ENCODE measurements at regions not wholly inside any gene's neighbourhood (a gene's known extent, or its start where the extent isn't known, plus 50 kb on each side); places are given as distances from the start of the nearest gene placed in this dataset.

- H3K27me3 ChIP-seq (replicated peaks in 1 of 2; ENCODE audit: control insufficient read depth in 2 of 2, insufficient read depth in 2 of 2, low read length in 1 of 2): no peaks in the 10 kb centered on the region
- H3K36me3 ChIP-seq (ENCODE audit: control insufficient read depth in 2 of 2, insufficient read depth in 2 of 2, low read length in 1 of 2): no peaks in the 10 kb centered on the region
- in situ Hi-C loops (cut with MboI): no loop called here
- no peaks in the 10 kb centered on the region for H3K9me3 ChIP-seq (replicated peaks; ENCODE audit: control insufficient read depth, insufficient read depth, low read length)
- no peak overlapping the region for H3K27ac ChIP-seq (ENCODE audit: control insufficient read depth, insufficient read depth)
- CTCF ChIA-PET: no interaction called here
- no peak for TF ChIP-seq ZNF24 (IDR thresholded peaks at IDR 0.05)
- RAD21 ChIA-PET (ENCODE audit: unreplicated experiment): interaction anchor here (0.8 kb wide), 1 partner anchor 44 kb away, joined by 4 read pairs; no protein-coding TSS in a partner anchor
- H3K9ac ChIP-seq (ENCODE audit: control insufficient read depth, insufficient read depth, low read length): no peak overlapping the region
- FAIRE-seq (no peak), ATAC-seq (no peak), DNase-seq (ENCODE audit: low read depth, low spot score) (no peak)
- no peak overlapping the region for H2AFZ ChIP-seq (ENCODE audit: control insufficient read depth, low read depth, low read length)
- over 99% methylated on average over 5 of the region's 5 CpGs for WGBS (ENCODE audit: insufficient coverage, insufficient replicate concordance, low lambda C conversion rate, missing lambda C conversion rate)
- H3K79me2 ChIP-seq (ENCODE audit: control insufficient read depth, insufficient read depth, low read length): no peaks in the 10 kb centered on the region
- POLR2A ChIA-PET: interaction anchor here (1.0 kb wide), 1 partner anchor 9 kb away, joined by 3 read pairs; no protein-coding TSS in a partner anchor
- H3K4me2 ChIP-seq (ENCODE audit: control insufficient read depth, insufficient read depth): no peak overlapping the region
- BruUV-seq (replicated peaks): no TSS peak
- SMC1A ChIA-PET (ENCODE audit: uncharacterized antibody, unreplicated experiment): interaction anchor here (0.9 to 17.4 kb wide), 4 partner anchors 13 to 43 kb away, joined by 3 to 190 read pairs (median 14); no protein-coding TSS in a partner anchor
- H3K4me1 ChIP-seq (ENCODE audit: control insufficient read depth, insufficient read depth, low read length): peaks cover 30% of the 10 kb centered on the region
- intact Hi-C loops (cut with micrococcal nuclease; ENCODE audit: unreplicated experiment): no loop called here
- H3K4me3 ChIP-seq: no peak overlapping the region
- H4K20me1 ChIP-seq (ENCODE audit: control insufficient read depth, insufficient read depth): no peaks in the 10 kb centered on the region
Measured at GRCh38 chr6:11425431-11425871, 112.1 kb upstream of the TMEM170B start.

- CTCF ChIA-PET: interaction anchor here (1.0 to 1.2 kb wide), 2 partner anchors 10 to 11 kb away, joined by 3 to 5 read pairs; no protein-coding TSS in a partner anchor
- H3K27me3 ChIP-seq (replicated peaks in 1 of 2; ENCODE audit: control insufficient read depth in 2 of 2, insufficient read depth in 2 of 2, low read length in 1 of 2): no peaks in the 10 kb centered on the region
- no TSS peak for BruUV-seq (replicated peaks)
- H3K79me2 ChIP-seq (ENCODE audit: control insufficient read depth, insufficient read depth, low read length): no peaks in the 10 kb centered on the region
- H3K4me3 ChIP-seq: no peak overlapping the region
- FAIRE-seq (no peak), DNase-seq (ENCODE audit: low read depth, low spot score) (no peak), ATAC-seq (no peak)
- 55% methylated on average over 4 of the region's 4 CpGs for WGBS (ENCODE audit: insufficient coverage, insufficient replicate concordance, low lambda C conversion rate, missing lambda C conversion rate)
- POLR2A ChIA-PET: interaction anchor here (1.0 to 1.9 kb wide), 3 partner anchors 8 to 9 kb away, joined by 3 to 6 read pairs (median 6); no protein-coding TSS in a partner anchor
- no peak overlapping the region for H3K9ac ChIP-seq (ENCODE audit: control insufficient read depth, insufficient read depth, low read length)
- H3K27ac ChIP-seq (ENCODE audit: control insufficient read depth, insufficient read depth): no peak overlapping the region
- peaks cover 21% of the 10 kb centered on the region for H3K4me1 ChIP-seq (ENCODE audit: control insufficient read depth, insufficient read depth, low read length)
- no peaks in the 10 kb centered on the region for H4K20me1 ChIP-seq (ENCODE audit: control insufficient read depth, insufficient read depth)
- no peak overlapping the region for H2AFZ ChIP-seq (ENCODE audit: control insufficient read depth, low read depth, low read length)
- intact Hi-C loops (cut with micrococcal nuclease; ENCODE audit: unreplicated experiment) (no loop called here), in situ Hi-C loops (cut with MboI) (no loop called here)
- H3K9me3 ChIP-seq (replicated peaks; ENCODE audit: control insufficient read depth, insufficient read depth, low read length): no peaks in the 10 kb centered on the region; the same call in 2 of the 3 replicates
- SMC1A ChIA-PET (ENCODE audit: uncharacterized antibody, unreplicated experiment): interaction anchor here (0.7 to 17.4 kb wide), 12 partner anchors 8 to 64 kb away, joined by 3 to 190 read pairs (median 5); no protein-coding TSS in a partner anchor
- H3K36me3 ChIP-seq (ENCODE audit: control insufficient read depth in 2 of 2, insufficient read depth in 2 of 2, low read length in 1 of 2): no peaks in the 10 kb centered on the region
- H3K4me2 ChIP-seq (ENCODE audit: control insufficient read depth, insufficient read depth): no peak overlapping the region
- RAD21 ChIA-PET (ENCODE audit: unreplicated experiment): interaction anchor here (0.7 to 2.1 kb wide), 5 partner anchors 10 to 43 kb away, joined by 3 to 7 read pairs (median 4); no protein-coding TSS in a partner anchor
- TF ChIP-seq PAX8 (IDR thresholded peaks at IDR 0.05) (no peak), ZBTB11 (CRISPR knock-in tag; IDR thresholded peaks at IDR 0.05) (no peak), PML (IDR thresholded peaks at IDR 0.05; ENCODE audit: low read length) (no peak), SIN3A (IDR thresholded peaks at IDR 0.05; ENCODE audit: low read depth, low read length) (no peak), CBX5 (IDR thresholded peaks at IDR 0.05; ENCODE audit: low read depth) (no peak), TARDBP (IDR thresholded peaks at IDR 0.05; ENCODE audit: borderline replicate concordance) (no peak), PRDM15 (CRISPR knock-in tag; IDR thresholded peaks at IDR 0.05) (no peak), HCFC1 (IDR thresholded peaks at IDR 0.05; ENCODE audit: low read length) (no peak), BMI1 (IDR thresholded peaks at IDR 0.05; ENCODE audit: borderline replicate concordance) (no peak)
Measured at GRCh38 chr6:11424395-11425034, 113.0 kb upstream of the TMEM170B start.

Data from GM12878 (cell line).